Activated CD4-positive, alpha-beta T cell treated with anti-CD3 and anti-CD28 coated beads, Interleukin-2, amount 10 ng/mL, durations not matched to agents 7 days and 5 days (primary cell): ENCODE measurements at regions not wholly inside any gene's neighbourhood (a gene's known extent, or its start where the extent isn't known, plus 50 kb on each side); places are given as distances from the start of the nearest gene placed in this dataset.

ENCODE experiments used
- CTCF ChIA-PET: fragments of 350-600 bp; sonication (Branson Sonifier 250); formaldehyde crosslinking; loops from one replicate; lab custom pipeline; 2021; ENCODE audit warnings: antibody characterized with exemption; lab: Charles Lee
- POLR2A ChIA-PET: fragments of 350-600 bp; sonication (Branson Sonifier 250); formaldehyde crosslinking; loops from one replicate; lab custom pipeline; 2021; ENCODE audit warnings: antibody characterized with exemption; lab: Charles Lee
- DNase-seq: peaks from one replicate; pipeline ENCODE4 v3.0.0-alpha.2; 2020
- H3K27ac Mint-ChIP-seq: one replicate; pipeline ENCODE4 v1.8.0; 2021; ENCODE audit warnings: mild to moderate bottlenecking, moderate library complexity, mixed read lengths
- H3K27me3 Mint-ChIP-seq: one replicate; pipeline ENCODE4 v1.8.0; 2021; ENCODE audit warnings: mixed read lengths
- H3K36me3 Mint-ChIP-seq: one replicate; pipeline ENCODE4 v1.8.0; 2021; ENCODE audit warnings: low read depth, mixed read lengths
- H3K4me1 Mint-ChIP-seq: one replicate; pipeline ENCODE4 v1.8.0; 2021; ENCODE audit warnings: mixed read lengths
- H3K4me3 Mint-ChIP-seq: one replicate; pipeline ENCODE4 v1.8.0; 2021; ENCODE audit warnings: mild to moderate bottlenecking, moderate library complexity, mixed read lengths
- H3K9me3 Mint-ChIP-seq: one replicate; pipeline ENCODE4 v1.8.0; 2021; ENCODE audit warnings: mixed read lengths

GRCh38 chr2:223459328-223459939 is 142.7 kb downstream of the SCG2 start:
- no peak for DNase-seq
- CTCF ChIA-PET = no interaction called here
- Mint-ChIP-seq H3K9me3 (no peaks in the 10 kb centered on the region), H3K27me3 (no peaks in the 10 kb centered on the region), H3K27ac (no peak overlapping the region), H3K4me3 (no peak overlapping the region), H3K36me3 (no peaks in the 10 kb centered on the region), H3K4me1 (no peaks in the 10 kb centered on the region)
- POLR2A ChIA-PET = interaction anchor here (0.6 kb wide), 1 partner anchor 823 kb away, joined by 4 read pairs; no protein-coding TSS in a partner anchor

DNA sequence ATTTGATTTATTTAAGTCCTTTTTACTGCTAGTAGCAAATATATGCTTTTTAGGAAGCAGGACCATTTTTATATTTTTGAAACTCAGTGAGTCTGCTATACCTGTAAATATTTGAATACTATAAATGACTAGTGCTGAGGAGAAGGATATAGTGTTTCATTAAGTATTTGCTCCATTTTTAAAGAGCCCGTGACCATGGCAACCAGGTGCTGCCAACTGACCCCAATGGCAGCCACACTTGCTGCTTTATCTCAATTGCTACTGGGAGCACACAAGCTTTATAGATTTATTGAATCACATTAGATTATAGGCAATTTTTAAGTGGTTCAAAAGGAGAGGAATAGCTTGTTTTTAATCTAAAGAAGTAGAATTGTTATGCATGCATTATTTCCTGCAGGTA is 142.0 kb downstream of the SCG2 start:
- Mint-ChIP-seq H3K27me3 (no peaks in the 10 kb centered on the region), H3K27ac (no peak overlapping the region), H3K4me3 (no peak overlapping the region), H3K4me1 (no peaks in the 10 kb centered on the region), H3K9me3 (no peaks in the 10 kb centered on the region), H3K36me3 (no peaks in the 10 kb centered on the region)
- no peak for DNase-seq
- POLR2A ChIA-PET = no interaction called here
- CTCF ChIA-PET = no interaction called here

DNA sequence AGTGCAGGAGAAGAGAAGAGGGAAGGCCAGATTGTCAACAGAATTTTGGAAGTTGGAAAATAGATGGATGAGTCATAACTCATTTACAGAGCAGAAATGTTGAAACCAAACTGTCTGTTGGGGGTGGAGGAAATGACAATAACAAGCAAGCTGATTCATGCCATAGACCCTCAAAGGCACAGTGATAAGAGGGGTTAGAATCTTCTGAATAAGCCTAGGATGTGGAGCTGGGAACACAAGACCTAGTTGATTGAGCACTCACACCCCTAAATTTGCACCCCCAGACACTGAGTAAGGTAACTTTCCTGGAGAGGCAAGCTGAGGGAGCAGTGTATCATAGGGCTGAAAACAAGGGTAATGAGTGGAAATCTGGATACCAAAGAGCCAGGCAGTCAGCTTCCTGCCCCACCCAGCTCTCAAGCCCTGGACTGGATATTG is 141.4 kb downstream of the SCG2 start:
- no peak overlapping the region for H3K27ac Mint-ChIP-seq
- H3K27me3 Mint-ChIP-seq = no peaks in the 10 kb centered on the region
- H3K36me3 Mint-ChIP-seq = no peaks in the 10 kb centered on the region
- no peaks in the 10 kb centered on the region for H3K9me3 Mint-ChIP-seq
- ChIA-PET CTCF (no interaction called here), POLR2A (no interaction called here)
- DNase-seq = no peak
- no peaks in the 10 kb centered on the region for H3K4me1 Mint-ChIP-seq
- H3K4me3 Mint-ChIP-seq = no peak overlapping the region

DNA sequence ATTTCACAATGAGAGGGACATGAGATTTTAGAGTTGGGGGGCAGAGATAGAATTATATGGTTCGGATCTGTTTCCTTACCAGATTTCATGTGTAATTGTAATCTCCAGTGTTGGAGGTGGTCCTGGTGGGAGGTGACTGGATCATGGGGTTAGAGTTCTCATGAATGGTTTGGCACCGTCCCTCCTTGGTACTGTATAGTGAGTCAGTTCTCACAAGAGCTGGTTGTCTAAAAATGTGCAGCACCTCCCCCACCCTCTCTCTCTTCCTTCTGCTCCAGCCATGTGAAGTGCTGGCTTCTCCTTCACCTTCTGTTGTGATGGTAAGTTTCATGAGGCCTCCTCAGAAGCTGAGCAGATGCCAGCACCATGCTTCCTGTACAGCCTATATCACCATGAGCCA is 138.1 kb downstream of the SCG2 start:
- ChIA-PET CTCF (no interaction called here), POLR2A (no interaction called here)
- no peaks in the 10 kb centered on the region for H3K9me3 Mint-ChIP-seq
- H3K27ac Mint-ChIP-seq = no peak overlapping the region
- H3K4me1 Mint-ChIP-seq = no peaks in the 10 kb centered on the region
- DNase-seq = no peak
- no peaks in the 10 kb centered on the region for H3K36me3 Mint-ChIP-seq
- no peaks in the 10 kb centered on the region for H3K27me3 Mint-ChIP-seq
- no peak overlapping the region for H3K4me3 Mint-ChIP-seq

DNA sequence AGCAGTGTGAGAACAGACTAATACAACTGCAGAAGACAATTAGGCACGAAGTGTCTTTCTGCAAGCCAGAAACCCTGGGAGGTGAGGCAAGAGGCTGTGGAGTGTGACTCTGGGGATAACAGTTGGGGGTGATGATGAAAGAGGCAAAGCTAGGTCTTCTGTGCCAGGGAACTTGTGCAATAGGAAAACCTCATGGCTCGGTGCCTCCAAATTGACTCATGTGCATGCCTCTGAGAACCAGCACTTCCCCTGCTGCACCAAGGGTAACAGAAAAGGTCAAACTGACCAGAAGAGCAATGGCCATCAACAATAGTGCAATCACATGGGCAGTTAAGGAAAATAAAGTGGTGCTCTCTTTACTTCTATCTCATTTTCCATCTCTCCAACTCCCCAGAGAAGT is 136.4 kb downstream of the SCG2 start:
- Mint-ChIP-seq H3K27me3 (no peaks in the 10 kb centered on the region), H3K4me3 (no peak overlapping the region), H3K27ac (no peak overlapping the region), H3K9me3 (no peaks in the 10 kb centered on the region), H3K4me1 (no peaks in the 10 kb centered on the region), H3K36me3 (no peaks in the 10 kb centered on the region)
- DNase-seq = no peak
- POLR2A ChIA-PET = no interaction called here
- CTCF ChIA-PET = no interaction called here

- Mint-ChIP-seq H3K4me1 (no peaks in the 10 kb centered on the region), H3K9me3 (no peaks in the 10 kb centered on the region), H3K27ac (no peak overlapping the region), H3K27me3 (no peaks in the 10 kb centered on the region), H3K4me3 (no peak overlapping the region), H3K36me3 (no peaks in the 10 kb centered on the region)
- POLR2A ChIA-PET = no interaction called here
- CTCF ChIA-PET = no interaction called here
- DNase-seq = no peak
Observed at GRCh38 chr2:223467196-223467595, 135.0 kb downstream of the SCG2 start.

DNA sequence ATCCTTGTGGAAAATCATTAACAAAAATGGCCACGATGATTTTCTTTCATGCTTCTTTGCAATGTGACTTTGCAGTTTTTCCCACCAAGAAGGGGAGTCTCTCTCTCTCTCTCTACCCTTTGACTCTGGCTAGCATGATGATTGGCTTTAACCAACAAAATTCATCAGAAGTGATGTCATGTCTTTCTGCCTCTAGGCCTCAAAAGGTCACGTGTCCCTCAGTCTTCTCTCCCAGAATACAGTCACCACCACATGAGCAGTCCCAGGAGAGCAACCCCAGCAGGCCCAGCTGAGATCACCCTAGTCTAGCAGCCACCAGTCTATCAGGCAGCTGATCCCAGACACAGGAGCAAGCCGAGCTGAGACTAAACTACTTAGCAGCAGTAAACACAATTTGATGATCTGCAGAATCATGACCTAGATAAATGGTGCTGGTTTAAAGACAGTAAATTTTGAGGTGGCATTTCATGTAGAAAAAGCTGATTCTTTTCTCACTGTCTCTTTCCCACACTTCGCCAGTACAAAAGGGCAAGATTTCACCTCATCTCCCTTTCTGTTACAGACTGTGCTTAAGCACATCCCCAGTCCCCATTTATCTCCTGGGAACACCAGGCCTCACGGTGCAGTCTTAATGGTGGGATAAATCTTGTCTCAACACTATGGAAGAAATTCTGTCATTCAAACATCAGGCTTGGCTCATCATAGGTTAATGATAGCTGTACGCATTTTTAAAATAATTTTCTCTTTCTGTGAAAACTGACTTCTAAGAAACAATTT is 132.7 kb downstream of the SCG2 start:
- no peaks in the 10 kb centered on the region for H3K36me3 Mint-ChIP-seq
- H3K4me3 Mint-ChIP-seq = no peak overlapping the region
- ChIA-PET POLR2A (no interaction called here), CTCF (no interaction called here)
- no peaks in the 10 kb centered on the region for H3K27me3 Mint-ChIP-seq
- H3K4me1 Mint-ChIP-seq = no peaks in the 10 kb centered on the region
- H3K9me3 Mint-ChIP-seq = no peaks in the 10 kb centered on the region
- no peak for DNase-seq
- no peak overlapping the region for H3K27ac Mint-ChIP-seq

- Mint-ChIP-seq H3K9me3 (no peaks in the 10 kb centered on the region), H3K4me1 (no peaks in the 10 kb centered on the region), H3K27me3 (no peaks in the 10 kb centered on the region), H3K27ac (no peak overlapping the region), H3K36me3 (no peaks in the 10 kb centered on the region), H3K4me3 (no peak overlapping the region)
- ChIA-PET POLR2A (no interaction called here), CTCF (no interaction called here)
- no peak for DNase-seq
Observed at GRCh38 chr2:223470602-223471001, 131.6 kb downstream of the SCG2 start.

DNA sequence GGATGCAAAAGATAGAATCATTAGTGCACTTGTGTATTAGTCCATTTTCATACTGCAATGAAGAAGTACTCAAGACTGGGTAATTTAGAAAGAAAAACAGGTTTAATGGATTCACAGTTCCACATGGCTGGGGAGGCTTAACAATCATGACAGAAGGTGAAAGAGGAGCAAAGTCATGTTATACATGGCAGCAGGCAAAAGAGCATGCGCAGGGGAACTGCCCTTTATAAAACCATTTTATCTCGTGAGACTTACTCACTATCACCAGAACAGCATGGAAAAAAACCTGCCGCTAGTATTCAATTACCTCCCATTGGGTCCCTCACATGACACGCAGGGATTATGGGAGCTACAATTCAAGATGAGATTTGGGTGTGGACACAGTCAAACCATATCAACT is 129.4 kb downstream of the SCG2 start:
- H3K27me3 Mint-ChIP-seq = no peaks in the 10 kb centered on the region
- DNase-seq = no peak
- ChIA-PET CTCF (interaction anchor here (1.1 kb wide), 1 partner anchor 9 kb away, joined by 3 read pairs; no protein-coding TSS in a partner anchor), POLR2A (no interaction called here)
- H3K4me1 Mint-ChIP-seq = no peaks in the 10 kb centered on the region
- no peak overlapping the region for H3K27ac Mint-ChIP-seq
- H3K9me3 Mint-ChIP-seq = no peaks in the 10 kb centered on the region
- no peaks in the 10 kb centered on the region for H3K36me3 Mint-ChIP-seq
- no peak overlapping the region for H3K4me3 Mint-ChIP-seq

- H3K9me3 Mint-ChIP-seq = no peaks in the 10 kb centered on the region
- H3K27me3 Mint-ChIP-seq = no peaks in the 10 kb centered on the region
- H3K4me1 Mint-ChIP-seq = no peaks in the 10 kb centered on the region
- H3K36me3 Mint-ChIP-seq = no peaks in the 10 kb centered on the region
- no peak overlapping the region for H3K4me3 Mint-ChIP-seq
- POLR2A ChIA-PET = no interaction called here
- no peak for DNase-seq
- CTCF ChIA-PET = interaction anchor here (1.3 kb wide), 1 partner anchor 13 kb away, joined by 3 read pairs; no protein-coding TSS in a partner anchor
- H3K27ac Mint-ChIP-seq = no peak overlapping the region
Observed at GRCh38 chr2:223474893-223475292, 127.3 kb downstream of the SCG2 start.

- H3K27ac Mint-ChIP-seq = no peak overlapping the region
- no peaks in the 10 kb centered on the region for H3K36me3 Mint-ChIP-seq
- DNase-seq = no peak
- H3K4me3 Mint-ChIP-seq = no peak overlapping the region
- H3K4me1 Mint-ChIP-seq = no peaks in the 10 kb centered on the region
- no peaks in the 10 kb centered on the region for H3K9me3 Mint-ChIP-seq
- H3K27me3 Mint-ChIP-seq = no peaks in the 10 kb centered on the region
- CTCF ChIA-PET = no interaction called here
- POLR2A ChIA-PET = no interaction called here
Observed at GRCh38 chr2:223475901-223476300, 126.3 kb downstream of the SCG2 start.

- Mint-ChIP-seq H3K27me3 (no peaks in the 10 kb centered on the region), H3K36me3 (no peaks in the 10 kb centered on the region), H3K9me3 (no peaks in the 10 kb centered on the region), H3K4me3 (no peak overlapping the region), H3K27ac (no peak overlapping the region), H3K4me1 (no peaks in the 10 kb centered on the region)
- CTCF ChIA-PET = no interaction called here
- DNase-seq = no peak
- POLR2A ChIA-PET = no interaction called here
Observed at GRCh38 chr2:223477318-223477717, 124.8 kb downstream of the SCG2 start.

DNA sequence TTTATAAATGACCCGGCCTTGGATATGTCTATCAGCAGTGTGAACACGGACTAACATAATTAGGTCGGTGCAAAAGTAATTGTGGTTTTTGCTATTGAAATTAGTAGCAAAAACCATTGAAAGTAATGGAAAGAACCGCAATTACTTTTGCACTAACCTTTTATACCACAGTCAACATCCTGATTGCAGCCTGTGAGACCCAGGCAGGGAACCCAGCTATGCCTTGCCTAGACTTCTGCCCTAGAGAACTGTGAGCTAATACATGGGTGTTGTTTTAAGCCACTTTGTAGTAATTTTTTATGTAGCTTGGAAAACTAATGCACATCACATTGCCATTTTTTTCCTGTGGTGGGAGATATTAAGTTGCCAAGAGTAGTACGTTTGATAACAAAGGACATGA is 120.7 kb downstream of the SCG2 start:
- POLR2A ChIA-PET = no interaction called here

More for the DNA sequence above, 120.7 kb downstream of the SCG2 start:
- H3K36me3 Mint-ChIP-seq = no peaks in the 10 kb centered on the region
- no peak overlapping the region for H3K4me3 Mint-ChIP-seq
- peaks cover 2% of the 10 kb centered on the region for H3K9me3 Mint-ChIP-seq
- H3K4me1 Mint-ChIP-seq = no peaks in the 10 kb centered on the region
- H3K27me3 Mint-ChIP-seq = no peaks in the 10 kb centered on the region
- DNase-seq = no peak
- no peak overlapping the region for H3K27ac Mint-ChIP-seq
- CTCF ChIA-PET = interaction anchor here (1.0 to 1.1 kb wide), 2 partner anchors 9 to 493 kb away, joined by 3 to 5 read pairs; no protein-coding TSS in a partner anchor
